GM06990 (cell line): ENCODE measurements at regions not wholly inside any gene's neighbourhood (a gene's known extent, or its start where the extent isn't known, plus 50 kb on each side); places are given as distances from the start of the nearest gene placed in this dataset.

Experiments used
- DNase-seq: peaks from one replicate; pipeline ENCODE4 v3.0.0-alpha.2; 2011; ENCODE audit not compliant: insufficient read length; ENCODE audit errors: extremely low read depth
- H3K27me3 ChIP-seq: replicated peaks from 2 replicates; pipeline ENCODE4 v1.6.0; 2011; ENCODE audit warnings: low read length; ENCODE audit not compliant: control insufficient read depth, insufficient read depth
- H3K36me3 ChIP-seq: 2 replicates; pipeline ENCODE4 v1.5.1; 2011; ENCODE audit warnings: low read length; ENCODE audit not compliant: control insufficient read depth, insufficient read depth
- H3K4me3 ChIP-seq: replicated peaks from 2 replicates; pipeline ENCODE4 v1.5.1; 2011; ENCODE audit warnings: low read depth, mild to moderate bottlenecking, control low read depth, low read length
- CTCF ChIP-seq: IDR thresholded peaks from 2 replicates; pipeline ENCODE4 v1.5.1; 2011; ENCODE audit warnings: low read length, control low read depth, mild to moderate bottlenecking, inconsistent platforms; ENCODE audit not compliant: insufficient read depth, poor library complexity, severe bottlenecking

DNA sequence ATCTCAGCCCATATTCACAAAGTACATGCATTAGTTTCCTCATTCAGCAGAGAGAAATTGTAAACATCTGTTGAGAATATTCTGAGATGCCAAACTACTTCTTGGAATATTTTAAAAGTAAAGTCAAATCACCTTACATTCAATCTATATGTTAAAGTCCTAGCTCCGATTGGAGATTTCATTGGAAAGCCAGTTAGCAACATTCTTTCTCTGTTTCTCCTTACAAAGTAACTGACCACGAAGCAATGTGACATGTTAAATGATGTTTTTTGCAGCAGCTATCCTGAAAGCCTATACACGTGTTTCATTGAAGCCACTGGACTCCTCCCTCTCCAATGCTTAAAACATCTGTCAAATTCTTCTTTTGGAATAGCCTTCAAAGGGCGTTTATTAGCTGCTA lies 379.1 kb upstream of the CCNH start:
- Histone ChIP-seq H3K36me3 (no peaks in the 10 kb centered on the region), H3K27me3 (no peaks in the 10 kb centered on the region), H3K4me3 (no peak overlapping the region)
- no peak for DNase-seq
- TF ChIP-seq CTCF, result no peak

DNA sequence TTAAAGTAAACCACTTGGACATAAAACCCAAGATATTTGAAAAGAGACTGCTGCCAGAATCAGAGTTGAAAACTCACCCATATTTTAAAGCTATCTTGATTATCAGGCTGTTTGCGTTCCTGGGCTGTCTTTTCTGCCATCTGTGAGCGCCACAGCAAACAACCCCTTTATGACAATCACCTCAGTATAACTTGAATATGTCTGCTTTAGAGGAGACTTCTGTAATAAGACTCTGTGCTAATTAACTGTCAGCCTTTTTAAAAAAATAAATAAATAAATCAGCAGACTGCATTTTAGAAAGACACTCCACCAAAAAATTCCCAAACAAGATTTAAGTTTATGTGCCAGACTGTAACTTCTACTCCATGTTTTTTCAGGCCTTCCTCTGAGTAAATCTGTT lies 375.7 kb upstream of the CCNH start:
- Histone ChIP-seq H3K36me3 (no peaks in the 10 kb centered on the region), H3K27me3 (no peaks in the 10 kb centered on the region), H3K4me3 (no peak overlapping the region)
- TF ChIP-seq CTCF, result no peak
- no peak for DNase-seq

DNA sequence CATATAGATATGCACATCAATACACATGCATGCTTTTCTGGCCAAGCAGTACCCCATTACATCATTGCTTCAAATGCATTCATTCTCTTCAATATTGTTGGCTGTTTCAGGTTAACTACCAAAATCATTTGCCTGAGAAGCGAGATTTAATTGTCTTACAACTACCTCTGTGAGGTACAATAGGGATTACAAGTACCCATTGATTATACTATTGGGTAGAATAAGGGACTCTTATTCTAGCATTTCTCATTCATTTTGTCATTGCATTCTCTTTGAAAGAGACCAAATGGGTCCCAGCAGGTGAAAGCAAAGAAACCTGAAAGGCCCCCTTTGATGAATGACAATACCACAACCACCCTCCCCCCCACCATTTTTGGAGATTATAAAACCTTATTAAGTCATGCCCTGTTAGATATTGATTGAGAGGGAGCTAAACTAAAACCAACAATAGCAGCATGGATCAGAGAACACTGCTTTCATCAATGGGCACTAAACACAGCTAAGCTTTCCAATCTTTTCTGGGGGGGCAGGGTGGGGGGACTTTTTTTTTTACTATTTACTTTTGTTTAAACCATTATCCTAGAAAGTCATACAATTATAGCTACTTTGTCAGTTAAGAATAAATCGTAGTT lies 375.0 kb upstream of the CCNH start:
- no peak overlapping the region for H3K4me3 ChIP-seq
- H3K36me3 ChIP-seq, result no peaks in the 10 kb centered on the region
- no peak for TF ChIP-seq CTCF
- H3K27me3 ChIP-seq, result no peaks in the 10 kb centered on the region
- no peak for DNase-seq

DNA sequence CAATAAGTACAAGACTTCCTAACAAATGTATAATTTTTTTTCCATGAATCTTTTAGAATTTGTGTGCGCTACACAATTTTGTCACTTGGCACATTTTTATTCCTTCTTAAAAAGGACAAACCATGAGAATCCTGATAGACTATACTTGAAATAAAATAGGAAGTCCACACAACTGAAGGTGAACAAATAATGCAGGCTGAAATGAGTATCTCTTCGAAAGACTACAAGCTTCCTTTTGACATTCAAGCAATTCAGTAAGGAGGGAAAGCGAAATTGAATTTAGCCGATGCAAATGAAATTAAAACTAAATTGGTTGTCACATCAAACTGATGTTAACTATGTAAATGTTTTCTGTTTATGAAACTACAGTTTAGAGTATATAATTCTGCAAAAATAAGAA lies 374.4 kb upstream of the CCNH start:
- Histone ChIP-seq H3K4me3 (no peak overlapping the region), H3K36me3 (no peaks in the 10 kb centered on the region), H3K27me3 (no peaks in the 10 kb centered on the region)
- no peak for TF ChIP-seq CTCF
- no peak for DNase-seq

- no peak overlapping the region for H3K4me3 ChIP-seq
- no peaks in the 10 kb centered on the region for H3K27me3 ChIP-seq
- no peaks in the 10 kb centered on the region for H3K36me3 ChIP-seq
- TF ChIP-seq CTCF, result no peak
- no peak for DNase-seq
These were observed 373.7 kb upstream of the CCNH start for GRCh38 chr5:87786471-87786870.
